Frontal cortex (tissue), 3 donors: ENCODE measurements at regions not wholly inside any gene's neighbourhood (a gene's known extent, or its start where the extent isn't known, plus 50 kb on each side); places are given as distances from the start of the nearest gene placed in this dataset.

Experiments used
- DNase-seq, 2 donors: peaks; one replicate each; pipeline ENCODE4 v3.0.0; 2012; ENCODE audit warnings: low spot score in 2 of 2
- FAIRE-seq: peaks from 2 replicates; lab custom pipeline; 2012; peaks lifted over from hg19 to GRCh38; lab: Jason Lieb, UNC
- donor health status: control.
- donor health status: control.
- donor health status: control.

DNA sequence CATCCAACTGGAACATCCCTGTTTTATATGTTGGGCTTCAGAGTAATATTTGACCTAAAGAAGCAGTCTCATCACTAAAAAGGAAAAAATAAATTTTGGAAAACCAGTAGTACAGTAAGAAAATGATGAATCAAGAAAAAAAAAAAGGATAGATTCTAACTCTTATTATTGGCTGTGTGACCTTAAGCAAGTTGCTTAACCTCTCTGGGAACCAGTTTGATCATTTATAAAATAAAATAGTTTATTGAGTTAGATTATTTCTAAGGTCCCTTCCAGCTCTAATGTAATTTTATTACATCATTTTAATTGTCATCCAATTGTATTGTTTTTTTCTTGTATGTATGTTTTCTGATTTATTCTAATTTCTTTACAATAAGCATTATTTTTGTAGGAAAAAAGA lies 127.0 kb downstream of the PRELID2 start:
- DNase-seq (no peak), FAIRE-seq (peak; percentile 65)

DNA sequence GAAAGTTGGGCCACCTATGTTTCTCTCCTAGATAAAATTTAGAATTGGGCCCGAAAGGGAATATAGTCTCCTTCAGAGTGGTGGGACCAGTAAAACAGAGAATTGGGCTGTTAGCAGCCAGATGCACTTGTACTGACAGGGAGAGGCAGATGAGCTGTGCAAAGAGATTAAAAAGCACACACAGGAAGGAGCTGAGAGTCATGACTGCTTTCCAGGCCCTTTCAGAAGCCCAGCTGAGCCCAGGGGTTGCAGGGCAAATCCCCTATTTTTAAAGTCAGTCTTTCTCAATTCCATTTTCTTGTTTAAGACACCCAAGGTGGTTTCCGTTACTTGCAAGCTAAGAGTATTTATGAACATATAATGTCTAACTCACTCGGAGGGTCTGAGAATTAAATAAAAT lies 130.4 kb downstream of the PRELID2 start:
- DNase-seq (no peak), FAIRE-seq (no peak)

DNA sequence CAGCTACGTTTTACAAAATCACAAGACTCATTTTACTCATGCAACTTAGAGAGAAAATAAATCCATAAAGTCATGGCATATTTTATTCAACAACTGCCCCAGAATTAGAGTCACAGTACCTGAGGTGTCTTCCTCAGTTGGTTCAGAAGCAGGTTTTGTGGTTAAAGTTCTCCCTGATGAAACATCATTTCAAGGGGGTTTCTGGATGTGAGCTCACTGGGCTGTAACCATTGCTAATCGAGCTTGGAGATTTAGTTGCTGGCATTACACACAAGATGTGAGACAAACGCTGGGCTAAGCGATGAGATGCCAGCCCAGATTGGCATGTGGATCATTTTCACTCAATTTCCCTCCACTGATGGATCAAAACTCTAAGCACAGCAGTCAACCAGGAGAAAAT lies 131.3 kb downstream of the PRELID2 start:
- FAIRE-seq (no peak), DNase-seq (no peak)

DNA sequence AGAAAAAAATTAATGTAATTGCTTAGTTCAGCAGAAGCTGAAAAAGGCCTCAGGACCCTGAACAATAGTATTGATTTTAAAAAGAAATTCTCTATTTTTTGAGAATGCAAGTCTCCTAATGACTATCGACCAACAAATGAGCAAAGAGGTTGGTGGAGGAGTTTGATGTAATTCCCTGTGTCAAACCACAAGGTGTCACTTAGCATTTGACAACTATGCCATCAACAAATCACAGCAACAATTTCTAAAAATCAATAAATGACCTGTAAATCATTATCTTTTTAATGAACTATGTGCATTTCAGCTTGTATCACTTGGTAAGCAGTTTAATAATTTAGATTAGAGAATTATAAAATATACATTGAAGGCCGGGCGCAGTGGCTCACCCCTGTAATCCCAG lies 133.7 kb downstream of the PRELID2 start:
- DNase-seq (no peak), FAIRE-seq (no peak)

DNA sequence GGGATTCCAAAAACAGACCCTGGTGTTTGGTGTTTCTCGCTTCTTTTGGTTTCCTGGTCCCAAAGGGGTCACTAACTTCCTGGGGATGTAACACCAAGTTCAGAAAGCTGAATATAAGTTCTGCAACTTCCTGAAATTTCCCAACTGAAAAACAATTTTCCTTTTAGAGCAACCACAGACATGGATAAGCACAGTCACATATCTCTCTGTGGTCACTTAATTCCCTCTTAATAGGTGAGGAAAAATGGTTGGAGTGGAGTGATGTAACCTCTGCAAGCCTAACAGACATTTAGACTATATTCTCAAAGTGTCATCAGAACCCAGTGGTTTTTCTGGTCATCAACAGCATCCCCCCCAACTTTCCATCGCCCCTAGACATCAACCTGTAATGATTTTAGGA lies 135.3 kb downstream of the PRELID2 start:
- FAIRE-seq (no peak), DNase-seq (no peak)

DNA sequence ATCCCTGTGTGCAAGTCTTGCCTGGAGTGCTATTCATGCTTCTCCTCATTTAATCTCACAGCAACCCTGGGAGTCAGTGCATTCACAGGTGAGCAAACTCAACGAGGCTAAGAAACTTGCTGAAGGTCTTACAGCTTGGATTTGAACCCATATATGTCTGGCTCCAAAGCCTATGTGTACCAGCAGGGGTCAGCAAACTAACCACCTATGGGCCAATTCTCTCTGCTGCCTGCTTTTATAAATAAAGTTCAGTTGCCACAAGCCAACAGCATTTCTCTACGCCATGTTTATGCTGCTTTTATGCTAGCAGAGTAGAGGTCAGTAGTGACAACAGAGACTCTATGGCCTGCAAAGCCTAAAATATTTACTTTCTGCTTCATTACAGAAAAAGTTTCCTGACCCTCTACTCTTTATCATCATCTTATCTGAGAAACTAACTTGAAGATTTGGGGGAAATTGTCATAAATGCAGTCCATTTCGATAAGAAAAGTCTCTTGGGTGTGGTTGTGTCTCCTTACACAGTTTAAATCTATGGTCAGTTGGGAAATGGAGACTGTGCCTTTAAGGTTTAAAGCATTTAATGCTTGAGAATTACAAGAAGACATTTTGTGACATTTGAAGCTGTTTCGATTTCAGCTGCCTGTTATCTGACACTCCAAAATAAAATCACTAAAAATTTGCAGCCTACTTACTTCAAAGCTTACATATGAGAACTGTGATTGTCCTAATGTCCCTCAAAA lies 137.7 kb downstream of the PRELID2 start:
- DNase-seq = no peak
- FAIRE-seq = no peak

DNA sequence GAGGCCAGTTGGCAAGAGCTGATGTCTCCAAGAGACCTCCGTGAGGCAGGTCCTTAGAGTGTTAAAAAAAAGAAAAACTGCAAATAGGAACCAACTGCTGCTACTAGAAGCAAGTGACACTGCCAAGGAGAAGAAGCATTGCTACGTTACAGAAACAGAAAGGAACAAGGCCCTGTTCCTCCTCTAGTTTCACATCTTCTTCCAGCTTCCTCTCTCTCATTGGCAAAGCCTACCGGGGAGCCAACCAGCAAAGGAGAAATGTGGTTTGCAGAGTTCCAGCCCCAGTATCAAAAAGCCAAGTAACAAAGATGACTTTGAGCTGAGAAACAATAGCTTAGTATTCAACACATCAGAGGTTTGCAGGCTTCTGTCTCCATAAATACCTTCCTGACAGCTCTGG lies 145.9 kb downstream of the PRELID2 start:
- DNase-seq (no peak), FAIRE-seq (no peak)

DNA sequence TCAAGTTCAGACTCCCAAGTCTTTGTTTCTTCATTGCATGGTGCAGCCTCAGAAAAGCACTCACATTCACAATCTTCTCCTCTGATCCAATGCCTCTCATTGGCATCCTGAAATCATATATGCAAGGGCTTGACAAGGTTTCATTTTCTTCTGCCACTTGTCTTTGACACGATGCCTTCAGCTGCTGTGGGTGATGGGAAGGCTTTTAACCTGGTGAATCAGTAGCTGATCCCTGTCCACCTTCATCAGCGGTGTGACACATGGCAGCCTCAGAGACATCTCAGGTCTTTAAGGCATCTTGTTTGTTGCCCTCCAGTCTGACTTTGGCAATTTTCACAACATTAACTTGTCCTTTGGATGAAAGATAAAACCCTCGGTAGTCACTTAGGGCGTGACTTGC lies 147.2 kb downstream of the PRELID2 start:
- no peak for DNase-seq
- no peak for FAIRE-seq

DNA sequence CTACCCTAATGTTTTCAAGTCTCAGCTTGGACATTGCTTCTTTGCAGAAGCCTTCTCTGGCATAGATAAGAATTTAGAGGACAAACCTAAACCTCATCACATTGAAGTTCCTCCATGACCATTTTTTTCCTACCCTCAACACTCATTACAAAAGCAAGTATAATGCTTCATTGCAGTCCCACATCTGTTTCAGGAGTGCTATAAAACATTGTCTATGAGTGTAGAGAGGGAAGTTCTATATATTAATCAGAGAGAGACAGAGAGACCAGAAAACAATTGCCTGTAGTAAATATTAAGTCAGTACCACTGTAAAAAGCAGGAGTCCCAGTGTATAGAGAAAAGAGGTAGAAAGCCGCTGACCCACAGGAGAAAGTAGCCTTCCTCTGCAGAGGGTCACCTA lies 149.7 kb downstream of the PRELID2 start:
- FAIRE-seq (no peak), DNase-seq (no peak)

DNA sequence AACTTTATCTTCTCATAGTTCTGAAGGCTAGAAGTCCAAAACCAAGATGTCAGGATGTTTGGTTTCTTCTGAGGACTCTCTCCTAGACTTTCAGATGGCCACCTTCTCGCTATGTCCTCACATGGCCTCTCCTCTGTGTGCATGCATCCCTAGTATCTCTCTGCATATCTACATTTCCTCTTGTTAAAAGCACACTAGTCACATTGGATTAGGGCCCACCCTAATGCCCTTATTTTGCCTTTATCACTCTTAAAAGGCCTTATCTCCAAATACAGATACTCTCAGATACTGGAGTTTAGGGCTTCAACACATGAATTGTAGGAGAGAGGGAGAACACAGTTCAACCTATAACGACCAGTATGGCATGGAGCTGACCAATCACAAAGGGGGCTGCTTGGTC lies 151.7 kb downstream of the PRELID2 start:
- DNase-seq (no peak), FAIRE-seq (no peak)

DNA sequence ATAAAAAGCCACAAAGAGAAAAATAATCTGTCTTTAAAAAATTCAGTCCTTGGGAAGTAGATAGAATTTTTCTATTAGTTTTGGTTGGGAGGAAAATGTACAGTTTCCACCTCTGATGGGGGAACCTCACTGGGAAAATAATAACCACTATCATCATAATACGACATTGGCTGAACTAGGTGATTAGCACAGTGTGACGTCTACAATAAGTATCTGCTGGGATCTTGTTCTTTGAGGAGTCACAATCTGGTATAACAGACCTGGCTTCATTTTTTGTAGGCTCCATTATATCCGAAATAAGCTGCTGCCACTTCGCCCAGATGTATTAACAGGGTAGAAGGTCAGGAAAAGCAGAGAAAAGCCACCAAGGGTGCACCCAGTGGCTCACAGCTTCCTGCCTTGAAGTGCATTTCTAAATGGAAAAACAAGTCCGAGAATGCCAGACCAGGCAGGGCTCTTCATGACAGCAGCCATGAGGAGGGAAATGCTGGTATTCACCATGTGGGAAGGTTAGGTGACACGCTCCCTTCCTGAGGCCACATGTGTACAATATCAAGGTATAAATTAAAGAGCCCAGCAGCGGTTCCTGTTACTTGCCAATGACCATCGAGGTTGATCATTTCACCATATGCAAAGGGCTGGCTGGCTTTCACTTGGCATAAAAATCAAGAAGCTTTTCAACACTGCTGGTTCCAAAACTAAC lies 152.8 kb downstream of the PRELID2 start:
- FAIRE-seq (no peak), DNase-seq (no peak)

DNA sequence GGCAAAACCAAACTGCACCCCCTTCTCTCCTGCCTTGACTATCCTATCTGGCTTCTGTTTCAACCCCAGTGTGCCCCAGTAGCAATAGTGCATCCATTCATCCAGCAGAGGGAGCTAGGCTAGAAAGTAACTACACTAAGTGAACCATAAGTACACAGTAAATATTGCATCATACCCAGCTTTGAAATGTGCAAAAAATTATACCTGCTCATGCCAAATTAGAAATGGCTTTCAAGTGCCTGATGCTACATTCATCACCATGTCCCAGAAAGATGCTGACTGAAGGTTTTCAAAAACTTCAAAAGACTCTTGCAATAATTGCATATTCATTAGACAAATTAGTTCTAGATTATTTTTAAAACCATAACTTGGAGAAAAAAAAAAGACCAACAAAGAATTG lies 153.5 kb downstream of the PRELID2 start:
- FAIRE-seq (no peak), DNase-seq (peak; percentile 5 to 14)

DNA sequence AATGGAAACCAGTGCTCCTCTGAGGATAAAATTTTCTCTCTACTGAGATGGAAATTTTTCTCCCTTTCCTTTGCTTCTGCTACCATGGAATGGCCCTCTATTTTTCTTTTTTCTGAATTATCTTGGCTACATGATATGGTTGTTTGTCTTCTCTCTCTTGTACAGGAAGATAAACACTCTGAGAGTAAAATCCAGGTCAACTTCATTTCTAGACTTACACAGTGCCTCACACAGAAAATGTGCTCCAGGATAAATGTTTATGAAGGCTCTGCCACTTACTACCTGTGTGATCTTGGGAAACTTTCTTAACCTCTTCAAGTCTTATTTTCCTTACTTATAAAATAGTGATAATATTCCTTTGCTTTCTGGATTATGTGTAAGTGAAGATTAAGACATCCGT lies 153.9 kb downstream of the PRELID2 start:
- DNase-seq (no peak), FAIRE-seq (no peak)

DNA sequence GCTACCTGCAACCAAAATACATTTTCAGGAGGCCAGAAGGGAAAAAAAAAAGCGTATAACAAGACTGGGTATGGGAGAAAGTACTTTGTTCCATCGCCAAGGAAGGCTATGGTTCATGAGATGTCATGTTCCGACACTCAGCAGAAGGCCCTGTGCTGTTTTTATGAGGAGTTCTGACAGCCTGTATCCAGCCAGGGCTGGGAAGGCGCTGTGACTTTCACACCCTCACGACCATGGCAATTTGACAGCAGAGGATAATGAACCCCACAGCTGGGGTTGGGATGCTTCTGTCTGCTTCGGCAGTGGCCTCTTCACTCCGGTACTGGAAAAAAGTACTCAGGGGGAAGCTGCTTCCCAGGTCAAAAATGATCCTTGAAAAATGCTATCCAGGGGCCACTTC lies 154.4 kb downstream of the PRELID2 start:
- FAIRE-seq (no peak), DNase-seq (no peak)

DNA sequence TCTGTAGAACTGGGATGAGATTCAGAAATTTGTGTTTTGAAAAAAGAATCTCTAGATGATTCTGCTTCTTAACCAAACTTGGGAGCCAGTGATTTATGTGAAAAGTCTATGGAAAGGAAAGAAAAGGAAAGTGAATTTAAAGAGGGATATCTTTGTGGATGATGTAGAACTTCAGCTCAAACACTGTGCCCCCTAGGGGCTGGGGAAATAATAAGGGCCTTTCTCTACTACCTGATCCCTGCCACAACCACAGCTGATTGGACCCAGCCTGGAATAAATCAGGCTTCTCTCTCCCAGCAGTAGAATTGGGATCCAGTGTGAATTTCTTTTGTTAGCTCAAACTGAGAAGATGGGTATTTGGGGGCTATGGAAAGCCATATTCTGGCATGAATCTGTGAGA lies 155.0 kb downstream of the PRELID2 start:
- no peak for DNase-seq
- no peak for FAIRE-seq

DNA sequence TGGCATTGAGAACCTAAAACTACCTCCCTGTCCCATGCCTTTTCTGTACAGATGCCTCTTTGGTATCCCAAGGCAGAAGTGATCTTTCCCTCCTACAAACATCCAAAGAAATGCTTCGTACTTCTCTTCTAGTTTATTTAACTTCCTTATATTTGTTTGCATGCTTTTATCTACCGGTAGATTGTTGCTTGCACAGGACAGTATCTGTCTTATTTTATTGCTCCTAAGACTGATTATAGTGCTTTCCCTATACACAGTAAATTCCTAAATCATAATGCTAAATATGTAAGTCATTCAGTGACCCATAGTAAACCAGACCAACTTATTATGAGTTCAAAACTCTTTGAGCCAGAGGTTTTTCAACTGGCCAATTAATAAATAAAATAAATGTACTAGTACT lies 156.9 kb downstream of the PRELID2 start:
- DNase-seq (no peak), FAIRE-seq (no peak)

DNA sequence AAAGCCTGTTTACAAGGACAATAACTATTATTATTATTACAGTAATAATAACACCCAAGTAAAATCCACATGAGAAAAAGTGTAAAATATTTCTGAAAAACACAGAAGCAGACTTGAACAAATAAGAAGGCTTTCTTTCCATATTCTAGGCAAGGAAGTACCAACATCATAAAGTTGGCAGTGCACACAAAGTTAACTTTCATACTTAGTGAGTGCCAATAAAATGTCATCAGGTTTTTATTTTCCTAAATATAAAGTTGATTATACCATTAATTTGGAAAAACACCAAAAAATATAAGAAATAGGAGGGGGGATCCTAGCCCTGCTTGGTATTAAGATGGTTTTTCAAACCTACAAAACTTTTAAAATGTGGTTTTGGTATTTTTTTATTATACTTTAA lies 161.4 kb downstream of the PRELID2 start:
- DNase-seq = no peak
- no peak for FAIRE-seq

DNA sequence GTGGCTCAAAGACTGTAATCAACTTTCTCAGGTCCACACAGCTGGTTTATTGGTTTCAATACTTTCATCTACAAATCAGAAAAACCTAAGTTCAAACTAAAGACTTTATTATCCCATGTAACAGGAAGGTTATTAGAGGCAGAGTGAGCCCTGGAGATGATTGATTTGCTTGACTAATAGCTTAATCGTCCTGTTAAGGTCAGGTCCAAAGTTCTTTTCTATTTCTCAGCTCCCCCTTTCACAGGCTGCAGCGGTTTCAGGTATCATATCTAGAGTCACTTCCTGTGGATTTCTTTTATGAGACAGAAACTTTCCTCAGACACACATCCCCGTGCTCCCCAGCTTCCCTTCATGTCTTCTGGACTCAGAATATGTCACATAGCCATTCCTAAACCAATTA lies 166.4 kb downstream of the PRELID2 start:
- DNase-seq = no peak
- FAIRE-seq = no peak

DNA sequence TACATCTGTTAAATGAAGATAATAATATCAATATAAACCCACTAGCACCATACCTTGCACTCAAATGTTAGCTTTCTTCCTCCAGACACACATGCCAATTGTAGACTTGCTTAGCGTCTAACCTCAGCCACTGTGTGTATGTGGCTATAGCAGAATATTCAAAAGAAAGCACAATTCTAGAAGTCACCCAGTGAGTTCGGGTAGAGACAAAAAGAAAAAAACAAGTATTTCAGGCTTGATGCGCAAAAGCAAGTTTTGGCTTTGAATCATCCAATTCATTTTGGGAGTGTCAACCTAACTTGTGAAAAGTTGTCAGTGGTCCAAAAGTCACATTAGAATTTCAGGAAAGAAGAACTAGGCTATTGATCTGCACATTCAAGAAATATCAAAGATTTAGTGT lies 167.4 kb downstream of the PRELID2 start:
- DNase-seq (no peak), FAIRE-seq (no peak)

DNA sequence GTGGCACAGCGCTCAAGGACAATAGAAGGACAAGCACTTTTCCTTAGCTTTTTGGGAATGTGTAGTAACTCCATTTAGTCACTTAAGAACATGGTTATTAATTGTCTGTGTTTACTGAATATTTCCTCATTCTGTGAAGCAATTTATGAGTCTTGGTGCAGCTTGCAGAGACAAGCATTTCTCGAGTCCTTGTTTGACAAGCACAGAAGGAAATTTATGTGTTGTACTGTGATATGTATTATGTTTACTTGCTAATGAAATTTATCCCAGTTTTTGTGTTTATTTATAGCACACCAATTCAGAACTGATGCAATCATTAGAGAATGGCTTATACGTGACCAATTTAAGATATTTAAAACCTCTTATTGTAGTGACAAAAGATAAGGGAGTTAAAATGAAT lies 168.6 kb downstream of the PRELID2 start:
- FAIRE-seq (no peak), DNase-seq (no peak)

DNA sequence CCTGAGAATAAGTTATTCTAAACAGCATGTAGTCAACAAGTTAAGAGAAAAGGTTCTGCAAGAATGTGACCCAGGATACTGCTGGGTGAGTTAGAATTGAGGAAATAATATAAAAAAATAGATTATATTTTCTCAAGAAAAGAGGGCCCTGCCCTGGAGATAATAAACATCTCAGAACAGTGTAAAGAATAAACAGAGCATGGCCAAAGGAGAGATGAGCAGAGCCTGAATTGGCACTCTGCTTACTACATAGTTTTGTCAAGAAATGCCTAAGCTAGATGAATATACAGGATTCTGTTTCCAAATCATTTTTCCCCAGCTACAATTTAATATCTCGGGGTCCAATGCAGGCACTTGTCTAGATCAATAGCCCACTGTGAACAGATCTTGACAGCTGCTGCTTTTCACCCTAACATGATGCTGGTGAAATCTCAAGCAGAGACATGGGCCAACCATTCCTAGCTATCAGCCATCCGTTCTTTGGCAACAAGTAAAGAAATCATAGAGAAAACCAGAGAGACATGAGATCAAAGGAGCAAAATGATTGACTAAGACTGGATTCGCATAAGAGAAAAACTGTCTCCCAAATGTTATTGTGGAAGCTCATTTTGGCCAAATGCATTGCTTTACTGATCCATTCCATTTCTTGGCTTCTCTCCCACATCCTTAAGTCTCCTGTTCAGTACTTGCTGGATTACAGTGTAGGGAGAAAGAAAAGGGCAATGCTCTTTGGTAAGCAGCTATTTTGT lies 173.2 kb downstream of the PRELID2 start:
- no peak for FAIRE-seq
- no peak for DNase-seq
